ENCODE measurements at regions not wholly inside any gene's neighbourhood (a gene's known extent, or its start where the extent isn't known, plus 50 kb on each side); places are given as distances from the start of the nearest gene placed in this dataset.
A peak's percentile ranks its signal among the peaks of the same experiment; 100 is the strongest.

DNA sequence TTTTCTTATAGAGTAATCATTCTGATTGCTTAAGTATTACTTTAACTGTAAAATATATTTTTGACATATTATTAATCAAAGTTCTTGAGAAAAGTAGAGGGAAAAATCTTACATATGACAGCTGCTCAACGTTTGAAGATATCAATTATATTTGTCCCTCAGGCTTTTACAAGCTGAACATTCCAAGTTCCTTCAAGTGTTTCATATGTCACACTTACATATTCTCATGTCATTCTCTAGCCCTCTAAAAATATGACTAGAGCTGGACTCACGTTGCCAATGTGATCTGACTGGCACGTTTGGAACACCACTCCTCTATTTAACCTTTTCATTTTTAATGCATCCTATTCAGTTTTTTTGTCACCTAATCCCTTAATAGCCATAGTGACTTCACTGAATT, 492.9 kb downstream of the PCDH18 start:
- DNase-seq, result no peak

DNA sequence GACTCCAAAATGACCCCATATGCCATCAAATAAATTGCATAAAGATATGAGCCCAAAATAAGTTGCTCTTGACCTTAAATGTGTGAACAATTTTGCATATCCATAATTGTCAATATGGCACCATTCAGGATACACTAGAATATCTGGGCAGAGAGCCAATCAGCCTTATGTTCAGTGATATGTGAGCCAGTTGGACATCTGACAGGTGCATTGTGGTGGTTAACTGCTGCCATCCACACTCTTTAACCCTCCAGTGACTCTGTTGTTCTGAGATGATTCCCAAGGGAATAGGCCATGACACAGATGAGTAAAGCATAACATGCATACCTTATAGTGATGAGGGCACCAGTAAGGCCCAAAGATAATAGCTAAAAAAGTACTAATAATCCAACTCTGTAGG, 500.1 kb downstream of the PCDH18 start:
- DNase-seq, result peak; percentile 30

DNA sequence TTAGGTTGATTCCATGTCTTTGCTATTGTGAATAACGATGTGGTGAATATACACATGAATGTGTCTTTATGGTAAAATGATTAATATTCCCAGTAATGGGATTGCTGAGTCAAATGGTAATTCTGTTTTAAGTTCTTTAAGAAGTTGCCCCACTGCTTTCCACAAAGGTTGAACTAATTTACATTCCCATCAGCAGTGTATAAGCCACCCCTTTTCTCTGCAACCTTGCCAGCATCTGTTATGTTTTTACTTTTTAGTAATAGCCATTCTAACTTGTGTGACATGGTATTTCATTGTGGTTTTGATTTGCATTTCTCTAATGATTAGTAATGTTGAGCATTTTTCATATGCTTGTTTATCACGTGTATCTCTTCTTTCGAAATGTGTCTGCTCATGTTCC, 503.3 kb downstream of the PCDH18 start:
- no peak for DNase-seq

GRCh38 chr4:137025484-137026059, 506.7 kb downstream of the PCDH18 start:
- DNase-seq, result no peak

GRCh38 chr4:137015426-137016409, 516.6 kb downstream of the PCDH18 start:
- no peak for DNase-seq

- DNase-seq, result no peak
Observed at GRCh38 chr4:137000432-137000831, 531.9 kb downstream of the PCDH18 start.

DNA sequence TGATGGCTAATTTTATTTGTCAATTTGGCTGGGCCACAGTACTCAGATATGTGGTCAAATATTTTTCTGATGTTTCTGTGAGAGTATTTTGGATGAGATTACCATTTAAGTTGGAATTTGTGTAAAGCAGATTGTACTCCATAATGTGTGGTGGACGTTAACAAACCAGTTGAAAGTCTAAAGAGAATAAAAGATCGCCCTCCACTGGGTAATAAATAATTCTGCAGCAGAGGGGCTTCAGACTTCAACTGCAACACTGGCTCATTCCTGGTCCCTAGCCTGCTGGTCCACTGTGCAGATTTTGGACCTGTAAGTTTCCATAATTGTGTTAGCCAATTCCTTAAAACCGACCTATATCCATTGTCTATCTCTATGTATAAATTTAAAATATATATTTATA, 540.3 kb downstream of the PCDH18 start:
- no peak for DNase-seq

DNA sequence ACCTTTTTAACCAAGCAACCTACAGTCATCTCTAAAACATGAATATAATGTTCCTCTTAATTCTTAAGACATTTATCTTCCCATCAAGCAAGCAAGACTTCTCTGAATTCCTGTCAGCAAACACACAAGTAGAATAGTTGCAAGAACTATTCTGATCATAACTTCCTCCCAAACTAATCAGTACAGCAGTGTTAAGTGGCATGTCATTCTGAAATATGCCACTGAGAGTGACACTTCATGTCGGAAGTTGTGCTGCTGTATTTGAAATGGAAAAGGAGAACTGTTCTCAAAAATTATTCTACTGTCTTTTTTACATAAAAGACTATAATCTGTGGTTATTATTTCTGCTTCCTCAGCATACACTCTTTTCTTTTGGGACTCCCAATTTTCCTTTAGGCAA, 546.6 kb downstream of the PCDH18 start:
- no peak for DNase-seq

DNA sequence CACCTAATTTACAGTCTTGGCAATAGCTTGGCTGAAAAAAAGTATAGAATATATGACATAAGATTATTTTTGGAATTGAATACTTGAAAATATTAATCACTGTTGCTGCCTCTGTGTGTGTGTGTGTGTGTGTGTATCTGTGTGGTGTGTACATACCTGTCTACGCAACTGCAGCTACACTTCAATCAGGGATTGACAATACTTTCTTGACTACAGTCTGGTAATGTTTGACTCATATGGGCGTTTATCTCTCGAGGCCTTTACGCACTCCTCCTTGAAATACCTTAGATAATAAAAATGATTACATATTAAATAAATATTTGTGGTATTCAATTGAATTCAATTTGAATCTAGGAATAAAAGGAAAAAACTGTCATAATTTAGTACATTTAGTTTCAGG, 565.2 kb downstream of the PCDH18 start:
- no peak for DNase-seq

GRCh38 chr4:136965478-136965877, 566.8 kb downstream of the PCDH18 start:
- DNase-seq, result no peak

GRCh38 chr4:136962868-136963267, 569.4 kb downstream of the PCDH18 start:
- DNase-seq, result no peak

- no peak for DNase-seq
Observed at GRCh38 chr4:136946307-136946907, 585.9 kb downstream of the PCDH18 start.

DNA sequence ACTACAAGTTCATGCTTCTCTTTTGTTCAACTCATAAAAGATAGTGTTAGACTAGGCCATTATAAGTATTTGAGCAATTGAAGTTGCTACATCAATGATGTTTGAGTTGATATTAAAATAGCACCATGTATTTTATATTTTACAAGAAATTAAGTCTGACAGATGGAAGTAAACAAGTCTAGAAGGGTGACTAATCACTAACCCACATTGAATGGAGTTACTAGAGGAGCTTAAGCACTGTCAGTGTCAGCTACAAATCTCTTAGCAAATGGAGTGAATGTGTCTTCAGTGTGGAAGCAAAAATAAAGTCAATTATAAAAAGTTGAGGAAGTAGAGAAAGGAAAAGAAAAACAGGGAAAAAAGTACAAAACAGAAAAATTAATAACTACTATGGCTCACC, 592.5 kb downstream of the PCDH18 start:
- no peak for DNase-seq

DNA sequence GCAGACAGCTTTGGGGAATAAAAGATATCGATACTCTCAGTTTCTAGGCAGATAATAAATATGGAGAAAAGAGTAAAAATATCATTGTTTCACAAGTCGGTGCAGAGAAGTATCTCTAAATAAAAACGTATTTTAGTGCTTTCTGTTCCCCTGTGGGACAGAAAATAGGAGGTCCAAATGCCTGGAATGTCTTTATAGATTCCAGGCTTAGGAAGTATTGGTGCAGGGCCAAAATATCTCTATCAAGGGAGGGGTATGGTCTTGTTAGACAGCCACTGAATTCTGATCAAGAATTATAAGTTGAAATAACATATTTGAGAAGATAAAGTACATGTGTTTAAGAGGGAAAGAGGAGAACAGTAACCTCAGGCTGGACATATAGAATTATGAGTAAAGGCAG, 596.4 kb downstream of the PCDH18 start:
- no peak for DNase-seq

GRCh38 chr4:136935305-136935704, 597.0 kb downstream of the PCDH18 start:
- DNase-seq, result no peak

GRCh38 chr4:136934601-136935000, 597.7 kb downstream of the PCDH18 start:
- DNase-seq, result no peak

DNA sequence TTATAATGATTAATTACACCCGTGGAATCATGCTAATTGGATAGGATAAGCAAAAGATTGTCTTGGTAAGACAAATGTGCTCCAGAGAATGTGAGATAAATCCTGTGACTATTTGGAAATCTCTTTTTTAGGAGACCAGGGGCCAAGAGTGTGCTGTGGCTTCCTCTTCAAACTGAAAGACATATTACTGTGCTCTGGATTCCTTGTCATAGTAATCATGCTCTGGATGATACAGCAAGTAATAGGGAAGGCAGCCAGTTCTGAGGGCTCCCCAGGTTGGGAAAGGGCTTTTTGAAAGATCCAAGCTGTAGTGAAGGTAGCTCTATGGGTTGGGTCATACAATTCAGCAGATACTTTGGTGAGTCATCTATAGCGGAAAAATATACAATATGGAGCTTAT, 600.5 kb downstream of the PCDH18 start:
- no peak for DNase-seq

- DNase-seq, result no peak
Observed at GRCh38 chr4:136928957-136929411, 603.3 kb downstream of the PCDH18 start.

DNA sequence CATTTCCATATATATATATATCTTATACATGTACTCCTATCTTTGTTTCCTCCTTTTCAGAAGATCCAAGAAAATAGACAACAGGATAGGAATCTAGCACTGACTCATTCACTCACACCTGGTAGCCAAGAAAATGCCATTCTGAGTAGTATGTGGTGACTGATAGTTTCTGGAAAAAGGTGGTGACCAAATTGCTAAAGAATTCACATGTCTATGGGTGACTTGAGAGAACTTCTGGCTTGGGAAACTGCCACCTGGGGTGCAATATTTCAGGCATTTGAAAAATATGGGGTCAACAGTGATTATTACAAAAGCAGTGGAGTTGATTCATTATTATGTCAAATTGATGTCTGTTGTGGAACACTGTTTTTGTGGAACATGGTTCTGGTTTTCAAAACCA, 605.1 kb downstream of the PCDH18 start:
- no peak for DNase-seq

DNA sequence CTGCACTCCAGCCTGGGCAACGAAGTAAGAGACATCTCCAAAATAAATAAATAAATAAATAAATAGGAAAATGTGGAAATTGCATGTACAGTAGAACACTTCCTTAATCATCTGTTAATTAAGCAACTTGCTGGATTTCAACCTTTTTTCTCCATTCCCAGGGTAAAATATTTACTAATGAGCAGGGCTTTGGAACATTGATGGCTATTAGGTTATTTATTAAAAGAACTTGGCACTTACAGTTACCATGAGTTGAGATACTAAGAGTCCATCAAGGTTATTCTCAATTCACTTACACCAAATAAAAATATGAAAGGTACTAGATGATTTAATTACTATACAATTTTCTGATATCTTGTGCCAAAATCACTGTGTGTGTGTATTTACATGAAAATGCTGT, 607.1 kb downstream of the PCDH18 start:
- DNase-seq, result no peak

DNA sequence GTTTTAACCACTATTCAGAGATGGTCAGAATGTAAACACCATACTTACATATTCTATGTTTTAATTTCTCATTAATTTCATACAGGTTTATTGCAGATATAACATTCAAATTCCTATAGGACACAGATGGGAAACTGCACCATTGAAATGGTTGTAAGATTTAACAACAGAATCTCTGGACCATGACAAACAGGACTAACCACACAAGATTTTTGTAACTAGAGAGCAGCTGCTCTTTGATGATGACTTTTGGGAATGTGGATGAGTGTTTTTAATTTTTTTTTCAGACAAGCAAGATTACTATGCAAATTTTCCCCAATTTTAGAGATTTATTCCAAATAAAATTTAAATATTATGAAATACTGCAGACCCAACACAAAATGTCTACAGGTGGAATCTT, 610.2 kb downstream of the PCDH18 start:
- DNase-seq, result no peak

DNA sequence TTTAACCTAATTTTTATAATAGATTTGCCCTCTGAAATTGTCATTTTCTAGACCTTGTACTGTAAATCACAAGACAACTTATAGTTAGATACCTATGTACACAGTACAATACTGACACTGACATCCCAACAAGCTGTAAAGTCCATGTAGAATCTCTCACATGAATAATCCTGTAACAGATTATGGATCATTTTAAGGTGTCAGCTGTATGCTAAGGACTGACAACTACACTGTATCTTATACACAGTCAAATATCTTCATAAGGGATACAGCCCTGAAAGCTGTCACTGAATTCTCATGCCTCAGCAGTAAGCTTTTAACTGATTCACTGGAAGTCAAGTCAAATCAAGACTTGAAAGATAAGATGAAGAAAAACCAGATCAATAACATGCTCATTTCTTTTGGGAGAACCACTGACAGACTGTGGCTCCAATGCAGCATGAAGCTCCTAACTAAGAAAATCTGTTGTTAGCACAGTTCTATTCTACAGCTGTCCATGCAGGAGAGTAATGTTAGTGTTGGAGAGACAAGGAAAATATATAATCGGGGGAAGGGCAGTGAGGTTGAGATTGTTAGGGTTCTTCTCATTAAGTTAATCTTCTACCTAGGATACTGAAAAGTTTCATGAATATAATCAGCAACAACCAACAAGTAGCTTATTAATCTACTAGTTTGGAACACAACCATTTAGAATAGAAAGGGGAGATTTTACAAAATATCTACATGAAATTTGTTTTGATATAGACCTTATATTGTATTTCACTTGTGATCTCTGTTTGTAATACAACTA, 612.0 kb downstream of the PCDH18 start:
- no peak for DNase-seq

DNA sequence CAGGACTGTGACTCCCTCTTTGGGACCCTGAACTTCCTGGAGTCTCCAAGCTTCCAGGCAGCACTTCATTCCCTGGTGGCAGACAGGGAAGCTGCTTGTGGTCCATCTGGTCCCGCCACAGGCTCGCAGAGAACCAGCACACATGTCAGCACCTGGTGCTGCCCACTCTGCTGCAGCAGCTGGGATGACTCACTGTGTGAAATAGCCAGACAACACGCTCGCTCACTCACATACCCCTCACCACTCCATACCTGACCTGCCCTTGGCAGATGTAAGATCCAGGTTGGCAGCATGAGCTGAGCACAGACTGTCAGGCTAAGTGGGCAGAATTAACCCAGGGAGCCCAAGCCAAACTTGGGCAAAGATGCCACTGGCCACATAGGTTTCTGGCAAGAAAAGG, 613.5 kb downstream of the PCDH18 start:
- no peak for DNase-seq

Data from NCI-H510A treated with DMSO at 0.1 percent for 48 hours (cell line).